SIG-M5 treated with dmso at 0.1 percent for 504 hours (cell line): ENCODE measurements at regions not wholly inside any gene's neighbourhood (a gene's known extent, or its start where the extent isn't known, plus 50 kb on each side); places are given as distances from the start of the nearest gene placed in this dataset.

Experiments used
- DNase-seq: peaks from one replicate; lab custom pipeline; 2025; ENCODE audit not compliant: unreplicated experiment; lab: John Stamatoyannopoulos, UW

GRCh38 chrX:146141221-146141620, 323.6 kb downstream of the SLITRK2 start:
- DNase-seq: no peak

- DNase-seq: no peak
These were observed 326.4 kb downstream of the SLITRK2 start for GRCh38 chrX:146144039-146144438.

GRCh38 chrX:146154191-146154590, 336.6 kb downstream of the SLITRK2 start:
- no peak for DNase-seq

- no peak for DNase-seq
These were observed 343.0 kb downstream of the SLITRK2 start for GRCh38 chrX:146160443-146161203.

DNA sequence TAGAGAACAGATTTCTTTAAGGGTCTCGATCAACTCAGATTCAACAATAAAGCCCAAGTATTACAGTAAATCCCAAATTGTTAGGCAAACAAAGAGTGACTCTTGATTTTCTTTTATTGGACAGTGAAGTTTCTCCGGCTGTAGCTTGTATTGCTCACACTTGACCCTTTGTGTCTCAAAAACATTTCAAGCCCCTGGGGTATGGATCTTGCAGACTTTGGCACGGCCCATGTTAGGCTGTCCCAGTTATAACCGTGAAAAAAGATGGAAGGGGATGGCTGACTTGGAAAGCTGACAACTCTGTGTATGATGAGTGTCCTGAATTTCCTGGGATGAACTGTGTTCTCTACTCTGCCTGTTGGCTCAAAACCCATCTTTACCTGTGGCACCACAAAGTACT, 356.1 kb downstream of the SLITRK2 start:
- no peak for DNase-seq

GRCh38 chrX:146181858-146182257, 364.2 kb downstream of the SLITRK2 start:
- no peak for DNase-seq

- no peak for DNase-seq
These were observed 368.9 kb downstream of the SLITRK2 start for GRCh38 chrX:146186540-146186939.

- DNase-seq: no peak
These were observed 371.7 kb downstream of the SLITRK2 start for GRCh38 chrX:146189371-146189770.

DNA sequence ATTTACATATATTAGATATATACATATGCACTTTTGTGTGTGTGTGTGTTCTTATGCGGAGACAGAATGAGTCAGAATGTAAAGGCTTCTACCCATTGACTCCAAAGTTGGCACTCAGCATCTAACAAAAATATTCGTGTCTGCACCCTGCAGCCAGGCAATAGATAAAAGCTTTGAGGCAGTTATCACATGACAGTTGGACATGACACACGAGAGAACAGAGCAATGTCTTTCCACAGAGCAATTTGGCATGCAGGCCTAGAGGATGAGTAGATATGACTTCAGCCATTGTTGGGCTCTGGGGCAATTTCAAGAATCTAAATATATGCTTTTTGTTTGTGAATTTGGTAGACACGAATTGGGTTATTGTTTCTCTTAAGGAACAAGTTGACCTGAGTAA, 391.2 kb downstream of the SLITRK2 start:
- no peak for DNase-seq

DNA sequence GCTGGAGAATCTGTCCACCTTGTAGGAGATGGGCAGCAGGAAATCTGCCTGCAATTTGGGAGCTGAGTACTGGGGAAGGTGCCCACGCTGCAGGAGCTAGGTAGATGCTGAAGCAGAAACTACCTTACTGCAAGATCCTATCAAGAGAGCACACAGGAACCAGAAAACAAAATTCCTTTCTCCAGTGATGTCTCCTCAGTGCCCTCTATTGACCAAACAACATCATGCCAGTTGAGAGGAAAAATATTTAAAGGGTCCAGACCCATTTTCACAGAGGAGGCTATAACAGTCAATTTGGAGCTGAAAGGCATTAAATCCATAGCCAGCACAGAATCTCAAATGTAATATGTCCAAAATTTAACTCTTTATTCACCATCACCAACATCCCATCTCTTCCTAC, 406.8 kb downstream of the SLITRK2 start:
- no peak for DNase-seq

DNA sequence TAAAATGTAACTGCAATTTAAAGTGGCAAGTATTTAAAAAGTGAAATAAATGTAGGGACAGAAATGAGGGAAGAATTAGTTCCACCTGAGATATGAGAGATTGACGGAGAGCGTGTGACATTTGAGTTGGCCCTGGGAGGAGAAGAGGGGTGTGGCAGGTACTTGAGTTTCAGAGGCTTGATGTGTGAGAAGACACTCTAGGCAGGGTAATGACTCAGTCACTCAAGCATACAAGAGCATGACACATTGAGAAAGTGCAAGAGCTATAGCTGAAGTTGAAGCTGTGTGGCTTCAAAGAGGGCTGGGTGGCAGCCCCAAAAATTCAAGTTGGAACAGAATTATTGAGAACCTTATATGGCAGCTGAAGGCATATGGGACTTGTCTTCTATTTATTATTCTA, 420.5 kb downstream of the SLITRK2 start:
- DNase-seq: no peak

DNA sequence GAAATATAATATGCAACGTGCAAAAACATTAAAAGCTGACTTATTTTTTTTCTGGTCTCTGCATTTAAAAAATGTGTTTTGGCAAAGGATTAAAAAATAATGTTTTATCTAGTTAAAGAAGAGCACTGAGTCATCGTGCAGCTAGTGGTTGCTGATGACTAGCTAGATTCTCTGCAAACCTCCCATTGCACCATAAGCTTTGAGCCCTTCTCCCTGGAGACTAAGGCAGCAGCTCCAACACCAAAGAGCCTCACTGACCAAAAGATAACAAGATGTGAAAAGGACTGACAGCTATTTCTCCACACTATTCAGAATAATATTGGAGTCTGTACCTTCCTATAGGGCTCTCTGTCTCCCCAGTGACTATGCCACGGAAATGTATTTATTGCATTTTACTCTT, 424.3 kb downstream of the SLITRK2 start:
- DNase-seq: no peak

- DNase-seq: no peak
These were observed 425.4 kb downstream of the SLITRK2 start for GRCh38 chrX:146243041-146243440.

DNA sequence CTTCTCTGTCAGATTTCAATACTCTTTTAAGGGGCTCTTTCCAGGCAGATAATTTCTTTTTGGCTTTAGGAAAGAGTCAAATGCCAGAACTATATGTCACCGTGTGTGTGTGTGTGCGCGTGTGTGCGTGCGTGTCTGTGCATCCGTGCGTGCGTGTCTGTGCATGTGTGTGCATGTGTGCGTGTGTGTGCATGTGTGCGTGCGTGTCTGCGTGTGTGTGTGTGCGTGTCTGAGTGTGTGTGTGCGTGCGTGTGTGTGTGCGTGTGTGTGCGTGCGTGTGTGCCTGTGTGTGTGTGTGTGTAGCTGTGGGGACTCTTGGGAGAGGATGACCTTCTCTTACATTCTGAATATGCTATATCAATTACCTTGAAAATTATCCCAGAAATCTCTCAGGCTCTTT, 441.6 kb downstream of the SLITRK2 start:
- no peak for DNase-seq

DNA sequence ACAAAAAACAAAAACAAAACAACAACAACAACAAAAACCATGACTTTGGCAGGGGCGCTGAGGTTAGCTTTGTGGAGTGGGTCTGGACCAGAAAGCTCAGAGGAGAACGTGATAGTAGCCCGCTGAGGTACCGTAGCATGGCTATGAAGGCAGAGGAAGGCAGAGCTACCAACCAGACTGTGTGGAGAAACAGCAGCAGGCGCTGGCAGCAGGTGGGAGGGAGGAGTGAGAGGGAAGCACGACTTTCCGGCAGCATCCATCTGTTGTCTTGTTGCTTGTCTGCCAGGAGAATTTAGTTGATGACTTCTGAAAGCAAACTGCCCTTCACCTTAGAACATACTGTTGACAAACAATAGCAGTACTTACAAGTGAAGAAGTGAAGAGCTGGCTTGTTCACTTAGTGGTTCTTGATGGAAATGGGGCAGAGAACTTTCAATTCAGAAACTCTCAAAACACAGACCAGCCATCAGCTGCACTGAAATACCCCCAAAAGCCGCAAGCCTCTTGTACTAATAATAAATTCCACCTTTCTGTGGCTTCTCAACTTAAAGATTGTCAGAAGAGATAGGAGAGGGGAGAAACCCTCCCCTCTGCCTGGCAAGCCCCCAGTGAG, 447.2 kb downstream of the SLITRK2 start:
- no peak for DNase-seq

- peak; percentile 30 for DNase-seq
These were observed 460.8 kb downstream of the SLITRK2 start for GRCh38 chrX:146278381-146278780.
